DND-41 (cell line): ENCODE measurements at regions not wholly inside any gene's neighbourhood (a gene's known extent, or its start where the extent isn't known, plus 50 kb on each side); places are given as distances from the start of the nearest gene placed in this dataset.

Experiments used
- EZH2 ChIP-seq: IDR thresholded peaks from 3 replicates; pipeline ENCODE4 v1.6.1; 2012; ENCODE audit warnings: borderline replicate concordance, low read depth, mild to moderate bottlenecking, moderate library complexity, low read length, inconsistent platforms; ENCODE audit not compliant: severe bottlenecking
- TF ChIP-seq, protein P1 (sequence below): IDR thresholded peaks from 2 replicates; pipeline ENCODE4 v1.5.1; 2012; ENCODE audit warnings: borderline replicate concordance, low read length, moderate library complexity, mild to moderate bottlenecking; ENCODE audit not compliant: poor library complexity, severe bottlenecking; ENCODE audit errors: extremely low read depth

DNA sequence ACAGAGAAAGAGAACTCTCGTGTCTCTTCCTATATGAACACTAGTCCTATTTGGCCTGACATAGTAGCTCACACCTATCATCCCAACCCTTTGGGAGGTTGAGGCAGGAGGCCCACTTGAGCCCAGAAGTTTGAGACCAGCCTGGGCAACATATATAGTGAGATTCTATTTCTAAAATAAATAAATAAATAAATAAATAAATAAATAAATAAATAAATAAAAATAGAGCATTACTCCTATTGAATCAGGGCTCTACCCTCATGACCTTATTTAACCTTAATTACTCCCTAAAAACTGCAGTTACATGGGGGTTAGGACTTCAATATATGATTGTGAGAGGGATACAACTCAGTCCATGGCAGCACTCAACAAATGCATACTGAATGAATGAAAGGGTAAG is 61.2 kb upstream of the GSC start:
- TF ChIP-seq, protein P1, sequence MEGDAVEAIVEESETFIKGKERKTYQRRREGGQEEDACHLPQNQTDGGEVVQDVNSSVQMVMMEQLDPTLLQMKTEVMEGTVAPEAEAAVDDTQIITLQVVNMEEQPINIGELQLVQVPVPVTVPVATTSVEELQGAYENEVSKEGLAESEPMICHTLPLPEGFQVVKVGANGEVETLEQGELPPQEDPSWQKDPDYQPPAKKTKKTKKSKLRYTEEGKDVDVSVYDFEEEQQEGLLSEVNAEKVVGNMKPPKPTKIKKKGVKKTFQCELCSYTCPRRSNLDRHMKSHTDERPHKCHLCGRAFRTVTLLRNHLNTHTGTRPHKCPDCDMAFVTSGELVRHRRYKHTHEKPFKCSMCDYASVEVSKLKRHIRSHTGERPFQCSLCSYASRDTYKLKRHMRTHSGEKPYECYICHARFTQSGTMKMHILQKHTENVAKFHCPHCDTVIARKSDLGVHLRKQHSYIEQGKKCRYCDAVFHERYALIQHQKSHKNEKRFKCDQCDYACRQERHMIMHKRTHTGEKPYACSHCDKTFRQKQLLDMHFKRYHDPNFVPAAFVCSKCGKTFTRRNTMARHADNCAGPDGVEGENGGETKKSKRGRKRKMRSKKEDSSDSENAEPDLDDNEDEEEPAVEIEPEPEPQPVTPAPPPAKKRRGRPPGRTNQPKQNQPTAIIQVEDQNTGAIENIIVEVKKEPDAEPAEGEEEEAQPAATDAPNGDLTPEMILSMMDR: no peak
- TF ChIP-seq EZH2: no peak
